ENCODE measurements at regions not wholly inside any gene's neighbourhood (a gene's known extent, or its start where the extent isn't known, plus 50 kb on each side); places are given as distances from the start of the nearest gene placed in this dataset.

GRCh38 chr16:79508294-79508693 is 92.2 kb downstream of the MAF start:
- TF ChIP-seq PKNOX1 (IDR thresholded peaks at IDR 0.05) = no peak
- TF ChIP-seq SP1 (IDR thresholded peaks at IDR 0.05) = no peak
- TF ChIP-seq SUZ12 (IDR thresholded peaks at IDR 0.05) = no peak
- TF ChIP-seq NFRKB (IDR thresholded peaks at IDR 0.05) = no peak
- TF ChIP-seq HDGF (IDR thresholded peaks at IDR 0.05; ENCODE audit: borderline replicate concordance) = no peak
- TF ChIP-seq TARDBP (IDR thresholded peaks at IDR 0.05) = no peak
- TF ChIP-seq FOXA1 (IDR thresholded peaks at IDR 0.05) = no peak
- no peak for TF ChIP-seq BHLHE40 (IDR thresholded peaks at IDR 0.05; ENCODE audit: borderline replicate concordance)
- TF ChIP-seq FOXK2 (IDR thresholded peaks at IDR 0.05) = no peak
- TF ChIP-seq ELF4 (IDR thresholded peaks at IDR 0.05) = no peak
- no peak for TF ChIP-seq L3MBTL2 (conservative IDR thresholded peaks at IDR 0.05)
- no peak for TF ChIP-seq FOXM1 (IDR thresholded peaks at IDR 0.05; ENCODE audit: borderline replicate concordance)

All from HEK293T (cell line).